KBM-7 (cell line): ENCODE measurements at regions not wholly inside any gene's neighbourhood (a gene's known extent, or its start where the extent isn't known, plus 50 kb on each side); places are given as distances from the start of the nearest gene placed in this dataset.
"Not testable (repeated sequence)": the region's sequence is repeated elsewhere in the genome, so short reads cannot be mapped to it uniquely, and the experiment has no call there.

Experiments used
- DNase-seq: peaks from one replicate; pipeline ENCODE4 v3.0.0-alpha.2; 2015
- in situ Hi-C: fragments of 300-500 bp; cut with MboI; formaldehyde crosslinking; loops from 2 replicates; pipeline ENCODE4 v1.14.3; 2020; ENCODE audit warnings: low sequenced_read_pairs, low pct_unique_long_range_greater_than_20kb, mixed read lengths

GRCh38 chr15:66633938-66634250 lies 68.1 kb upstream of the LCTL start:
- DNase-seq, result no peak
- in situ Hi-C loops, result no loop called here

- in situ Hi-C loops, result no loop called here
- no peak for DNase-seq
Observed at GRCh38 chr15:66634540-66634939, 67.5 kb upstream of the SMAD6 start.

GRCh38 chr15:66635006-66635405 lies 67.0 kb upstream of the SMAD6 start:
- no peak for DNase-seq
- in situ Hi-C loops, result no loop called here

GRCh38 chr15:66635817-66636216 lies 66.2 kb upstream of the SMAD6 start:
- in situ Hi-C loops, result no loop called here
- DNase-seq, result no peak

GRCh38 chr15:66637044-66637443 lies 65.0 kb upstream of the SMAD6 start:
- DNase-seq, in situ Hi-C loops: not testable (repeated sequence)

DNA sequence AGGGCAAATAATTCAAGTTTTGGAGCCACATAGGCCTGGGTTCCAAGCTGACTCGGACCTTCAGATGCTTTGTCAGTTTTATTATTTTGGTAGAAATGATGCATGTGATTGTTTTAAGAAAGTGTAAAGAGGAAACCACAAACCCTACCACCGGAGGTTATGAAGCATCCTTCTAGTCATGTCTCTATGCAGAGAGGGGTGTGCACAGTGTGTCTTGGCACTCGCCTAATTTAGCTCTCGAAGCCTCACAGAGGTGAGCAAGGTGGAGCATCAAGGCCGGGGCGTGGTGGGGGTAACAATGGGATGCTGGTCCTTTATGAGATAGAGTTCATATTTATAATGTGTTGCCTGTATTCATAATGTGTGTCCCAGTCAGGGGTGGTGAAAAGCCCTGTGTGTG lies 63.7 kb upstream of the SMAD6 start:
- DNase-seq, result peak; percentile 66

DNA sequence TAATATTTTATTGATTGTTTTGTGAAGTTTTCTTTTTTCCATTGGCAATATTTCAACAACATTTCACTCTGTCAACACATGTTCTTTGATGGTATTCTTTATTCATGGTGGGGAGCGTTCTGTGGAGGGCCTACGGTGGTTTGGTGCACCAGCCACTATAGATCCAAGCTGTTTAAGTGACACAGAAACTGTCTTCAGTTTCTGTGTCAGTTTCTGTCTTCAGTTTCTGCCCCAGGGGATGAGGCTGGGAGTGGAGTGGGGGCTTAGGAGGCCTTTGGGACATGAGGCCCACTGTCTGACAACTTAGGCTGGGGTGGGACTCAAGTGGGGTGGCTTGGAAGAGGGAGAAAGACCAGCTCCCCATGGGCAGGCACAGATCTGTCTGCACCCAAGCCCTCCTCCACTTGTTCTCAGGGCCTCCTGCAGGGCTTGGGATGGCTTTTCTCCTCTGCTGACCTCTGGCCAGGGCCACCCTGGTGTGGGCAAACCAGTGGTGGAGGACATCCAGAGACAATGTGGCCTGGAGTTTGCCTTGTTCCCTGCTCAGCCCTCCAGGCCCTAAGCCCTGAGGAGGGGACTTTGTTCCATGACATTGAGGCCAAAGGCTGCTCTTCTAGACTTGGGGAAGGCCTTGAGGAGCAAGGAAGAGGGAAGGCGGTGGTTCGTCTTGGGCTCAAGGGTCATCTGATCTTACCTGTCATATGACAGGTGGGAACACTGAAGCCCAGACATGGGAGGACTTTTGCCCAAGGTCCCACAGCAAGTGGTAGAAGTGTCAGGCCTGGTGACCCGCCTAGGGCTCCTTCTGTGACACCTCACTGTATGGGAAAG lies 60.3 kb upstream of the SMAD6 start:
- DNase-seq, result no peak
- in situ Hi-C loops, result no loop called here

More for the DNA sequence above, 63.7 kb upstream of the SMAD6 start:
- in situ Hi-C loops, result no loop called here

DNA sequence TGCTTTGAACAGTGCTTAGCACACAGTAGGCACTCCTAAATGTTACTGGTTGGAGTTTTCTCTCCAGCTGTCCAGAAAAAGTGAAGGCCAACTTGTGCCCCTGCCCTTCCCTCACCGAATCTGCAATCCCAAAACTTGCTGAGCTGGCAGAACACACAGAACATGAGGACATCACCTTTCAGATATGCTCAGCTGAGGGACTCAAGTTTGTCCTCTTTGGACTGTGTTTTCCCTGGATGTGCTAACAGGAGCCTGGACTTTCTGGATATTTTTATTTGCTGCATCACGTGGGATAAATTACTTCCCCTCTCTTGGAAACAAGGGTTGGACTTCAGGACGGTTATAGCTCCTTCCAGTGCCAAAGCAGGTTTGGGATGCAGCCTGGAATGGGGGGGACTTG lies 59.5 kb upstream of the SMAD6 start:
- DNase-seq, result no peak
- in situ Hi-C loops, result no loop called here

DNA sequence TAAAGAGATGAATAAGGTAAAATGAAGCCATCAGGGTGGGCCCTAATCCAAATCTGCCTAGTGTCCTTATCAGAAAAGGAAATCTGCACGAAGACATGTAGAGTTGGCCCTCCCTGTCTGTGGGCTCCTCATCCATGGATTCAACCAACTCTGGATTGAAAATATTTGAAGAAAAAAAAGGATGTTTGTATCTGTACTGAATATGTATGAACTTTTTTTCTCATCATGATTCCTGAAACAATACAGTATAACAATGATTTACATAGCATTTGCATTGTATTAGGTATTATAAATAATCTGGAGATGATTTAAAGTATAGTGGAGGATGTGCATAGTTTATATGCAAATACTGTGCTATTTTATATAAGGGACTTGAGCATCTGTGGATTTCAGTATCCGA lies 59.0 kb upstream of the SMAD6 start:
- in situ Hi-C loops, result no loop called here
- DNase-seq, result no peak

GRCh38 chr15:66644000-66644787 lies 57.8 kb upstream of the SMAD6 start:
- no peak for DNase-seq
- in situ Hi-C loops, result no loop called here

DNA sequence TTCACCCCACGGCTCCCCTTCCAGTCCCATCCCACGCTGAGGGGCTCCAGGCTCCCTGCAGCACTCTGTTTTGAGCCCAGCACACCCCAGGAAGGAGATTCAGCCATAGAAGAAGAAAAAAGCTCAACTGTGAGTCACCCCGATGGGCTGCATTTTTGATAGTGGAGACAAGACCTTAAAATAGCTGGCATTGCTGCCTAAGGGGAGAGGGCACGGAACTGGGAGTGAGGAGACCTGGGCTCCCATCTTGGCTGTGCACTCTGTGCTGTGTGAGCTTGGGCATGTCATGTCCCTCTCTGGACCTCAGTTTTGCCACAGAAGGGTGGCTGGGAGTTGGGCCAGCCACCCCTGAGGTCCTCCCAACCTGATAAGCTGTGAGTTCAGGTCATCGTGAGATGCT lies 57.2 kb upstream of the SMAD6 start:
- in situ Hi-C loops, result no loop called here
- DNase-seq, result no peak

DNA sequence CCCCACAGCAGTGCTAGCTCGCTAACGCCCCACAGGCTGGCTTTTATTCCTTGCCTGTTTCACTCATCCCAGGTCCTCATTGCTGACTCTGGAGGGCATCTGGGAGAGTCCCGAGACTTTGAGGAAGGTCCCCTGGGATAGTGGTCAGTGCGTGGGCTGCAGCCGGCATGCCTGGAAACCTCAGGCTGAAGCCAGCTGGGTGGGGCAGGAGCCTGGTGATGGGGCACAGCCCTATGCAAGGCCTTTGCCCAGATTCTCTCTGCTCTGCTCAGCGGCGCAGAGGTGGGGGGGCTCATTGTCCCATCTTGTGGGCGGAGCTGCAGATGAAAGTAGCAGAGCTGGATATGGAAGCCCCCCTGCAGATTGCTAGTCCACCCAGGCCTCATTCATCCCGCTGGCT lies 55.7 kb upstream of the SMAD6 start:
- in situ Hi-C loops, result no loop called here
- DNase-seq, result no peak

DNA sequence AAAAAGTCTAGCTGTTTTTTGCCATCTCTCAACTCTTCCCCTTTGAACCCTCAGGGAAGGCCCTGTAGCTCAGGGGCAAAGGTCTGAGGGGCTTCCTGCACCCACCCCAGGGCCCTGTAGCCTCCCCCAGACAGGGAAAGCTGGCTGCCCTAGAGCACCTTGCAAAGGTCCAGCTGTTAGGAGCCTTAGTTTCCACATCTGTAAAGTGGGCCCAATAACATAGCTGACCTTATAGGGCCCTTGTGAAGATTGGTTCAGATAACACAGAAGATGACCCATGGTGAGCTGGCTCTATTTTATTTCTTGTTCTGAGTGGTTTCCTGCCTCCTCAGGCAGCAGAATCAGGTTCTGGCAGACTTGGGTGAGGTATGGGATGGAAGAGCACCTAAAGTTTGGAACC lies 55.2 kb upstream of the SMAD6 start:
- in situ Hi-C loops, result no loop called here
- DNase-seq, result no peak

GRCh38 chr15:66647358-66647757 lies 54.7 kb upstream of the SMAD6 start:
- in situ Hi-C loops, result no loop called here
- no peak for DNase-seq

DNA sequence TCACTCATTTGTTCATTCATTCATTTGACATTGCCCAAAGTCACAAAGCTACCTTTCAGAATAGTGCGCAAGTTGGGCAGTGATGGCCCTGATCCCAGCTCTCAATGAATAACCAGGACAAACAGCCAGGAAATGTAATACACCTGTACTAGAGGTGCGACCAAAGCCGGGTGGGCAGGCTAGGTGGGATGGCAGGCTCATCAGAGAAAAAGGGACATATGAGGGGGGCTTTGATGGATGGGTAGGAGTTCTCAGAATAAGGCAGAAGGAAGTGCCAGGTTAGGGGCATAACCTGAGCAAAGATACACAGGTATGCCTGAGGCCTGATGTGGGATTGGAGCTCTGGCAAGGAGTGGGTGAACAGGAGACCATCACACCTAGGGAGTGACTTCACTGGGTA lies 53.4 kb upstream of the SMAD6 start:
- DNase-seq, result no peak
- in situ Hi-C loops, result no loop called here

DNA sequence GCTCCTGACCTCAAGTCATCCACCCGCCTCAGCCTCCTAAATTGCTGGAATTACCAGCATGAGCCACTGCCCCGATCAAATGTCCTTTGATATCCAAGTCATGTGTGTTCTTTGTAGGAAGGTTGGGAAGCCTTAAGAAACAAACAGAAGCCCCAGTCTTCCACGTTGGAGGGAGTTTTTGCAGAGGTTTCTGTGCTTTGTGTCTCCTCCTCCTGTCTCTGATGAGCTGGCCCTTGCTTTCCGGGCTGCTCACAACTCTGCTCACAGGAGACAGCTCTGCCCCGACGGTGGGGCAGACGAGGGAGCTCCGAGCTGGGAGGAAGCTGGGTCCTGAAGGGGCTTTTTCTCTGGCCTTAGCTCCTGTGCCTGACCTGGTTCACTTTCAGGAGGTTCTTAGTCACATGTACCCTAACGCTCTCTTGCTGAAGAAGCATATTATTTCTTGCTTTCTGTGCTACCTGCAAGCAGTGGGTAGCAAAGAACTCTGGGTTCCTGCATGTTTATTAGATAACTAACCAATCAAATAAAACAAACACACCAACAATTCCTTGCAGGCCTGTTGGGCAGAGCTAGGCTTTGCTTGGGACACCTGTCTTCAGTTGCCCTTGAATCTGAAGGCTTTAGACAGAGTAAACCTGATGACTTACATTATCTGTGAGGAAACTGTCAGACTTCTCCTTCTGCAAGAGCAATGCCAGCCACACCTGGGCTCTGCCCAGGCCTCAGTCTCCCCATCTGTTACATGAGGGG lies 52.6 kb upstream of the SMAD6 start:
- in situ Hi-C loops, result no loop called here
- DNase-seq, result no peak

DNA sequence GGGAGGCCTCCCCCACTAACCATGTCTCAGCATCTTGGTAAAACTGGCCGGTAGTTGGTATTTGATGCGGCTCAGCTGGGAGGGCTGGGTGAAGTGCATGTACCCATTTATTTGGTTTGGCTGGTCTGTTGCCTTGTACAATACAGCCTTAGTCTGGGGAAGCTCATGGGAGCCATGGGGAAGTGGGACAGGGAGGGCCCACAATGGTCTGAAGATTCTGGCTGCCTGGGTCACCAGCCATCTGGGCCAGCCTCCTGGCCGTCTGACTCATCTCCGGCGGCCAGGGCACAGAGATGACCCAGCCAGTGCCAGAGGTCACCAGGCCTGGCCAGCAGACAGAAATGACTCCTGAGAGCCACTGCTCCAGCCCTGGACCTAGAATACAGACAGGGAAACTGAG lies 51.6 kb upstream of the SMAD6 start:
- no peak for DNase-seq
- in situ Hi-C loops, result no loop called here

- in situ Hi-C loops, result no loop called here
- DNase-seq, result no peak
Observed at GRCh38 chr15:66651198-66651597, 50.8 kb upstream of the SMAD6 start.

DNA sequence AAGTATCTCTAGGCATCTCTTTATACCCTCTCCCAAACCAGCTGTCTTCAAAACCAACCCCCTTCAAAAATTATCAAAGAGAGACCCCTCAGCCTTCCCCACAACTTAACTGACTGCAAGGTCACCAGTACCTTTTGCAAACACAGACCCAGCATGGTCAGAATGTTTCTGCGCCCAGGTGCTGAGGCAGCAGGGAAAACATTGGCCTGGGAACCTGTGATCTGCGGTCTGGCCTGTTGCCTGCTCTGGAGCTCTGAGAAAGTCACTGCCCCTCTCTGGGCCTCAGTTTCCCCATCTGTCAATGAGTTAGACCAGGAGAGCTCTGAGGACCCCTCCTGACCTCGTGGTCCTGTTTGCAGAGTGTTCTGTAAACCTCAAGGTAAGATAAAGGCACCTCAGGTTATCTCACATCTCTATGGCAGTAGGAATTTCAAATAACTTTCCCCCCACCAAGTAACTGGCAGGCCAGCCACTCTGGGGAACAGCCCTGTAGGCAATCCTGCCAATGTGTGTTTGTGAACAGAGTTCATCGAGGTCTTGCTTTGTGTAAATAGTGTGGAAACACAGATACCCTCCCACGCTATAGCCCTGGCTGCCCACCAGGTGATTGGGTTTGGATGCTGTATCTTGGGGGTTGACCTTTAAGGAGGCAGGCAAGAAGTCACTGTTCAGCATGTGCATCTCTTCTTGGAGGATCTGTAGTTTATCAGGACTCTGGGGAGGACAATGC lies 50.0 kb upstream of the SMAD6 start:
- no peak for DNase-seq
- in situ Hi-C loops, result no loop called here
